Natural killer cell treated with Interleukin-12 subunit alpha and Interleukin-12 subunit beta and Interleukin-15 and Interleukin-18, amount 100 ng/mL, for 72 hours (primary cell): ENCODE measurements at regions not wholly inside any gene's neighbourhood (a gene's known extent, or its start where the extent isn't known, plus 50 kb on each side); places are given as distances from the start of the nearest gene placed in this dataset.
A peak's percentile ranks its signal among the peaks of the same experiment; 100 is the strongest.

ENCODE experiments used
- ATAC-seq, 2 donors: fragments of 150-1000 bp; cut with Tn5 transposase in 1 of 2; sonication (Bioruptor Pico), chemical (Tn5 transposase) in 1 of 2; 2 replicates each; pipeline ENCODE4 v1.10.0; 2021
- DNase-seq: peaks from one replicate; pipeline ENCODE4 v3.0.0; 2022; ENCODE audit warnings: low spot score
- H3K27ac Mint-ChIP-seq, 2 donors: 1 replicate in 1 of 2; 2 replicates in 1 of 2; pipeline ENCODE4 v1.8.0; 2022; ENCODE audit warnings: mixed read lengths in 2 of 2, mild to moderate bottlenecking in 1 of 2, moderate library complexity in 1 of 2
- H3K27me3 Mint-ChIP-seq, 2 donors: 1 replicate in 1 of 2; 2 replicates in 1 of 2; pipeline ENCODE4 v1.8.0; 2022; ENCODE audit warnings: mixed read lengths in 2 of 2
- H3K36me3 Mint-ChIP-seq: one replicate; pipeline ENCODE4 v1.8.0; 2022; ENCODE audit warnings: mixed read lengths
- H3K4me1 Mint-ChIP-seq, 2 donors: 1 replicate in 1 of 2; 2 replicates in 1 of 2; pipeline ENCODE4 v1.8.0; 2022; ENCODE audit warnings: low read depth in 2 of 2, mixed read lengths in 2 of 2, mild to moderate bottlenecking in 1 of 2
- H3K4me3 Mint-ChIP-seq: one replicate; pipeline ENCODE4 v1.8.0; 2022; ENCODE audit warnings: mixed read lengths
- H3K9me3 Mint-ChIP-seq: 2 replicates; pipeline ENCODE4 v1.8.0; 2022; ENCODE audit warnings: mixed read lengths

DNA sequence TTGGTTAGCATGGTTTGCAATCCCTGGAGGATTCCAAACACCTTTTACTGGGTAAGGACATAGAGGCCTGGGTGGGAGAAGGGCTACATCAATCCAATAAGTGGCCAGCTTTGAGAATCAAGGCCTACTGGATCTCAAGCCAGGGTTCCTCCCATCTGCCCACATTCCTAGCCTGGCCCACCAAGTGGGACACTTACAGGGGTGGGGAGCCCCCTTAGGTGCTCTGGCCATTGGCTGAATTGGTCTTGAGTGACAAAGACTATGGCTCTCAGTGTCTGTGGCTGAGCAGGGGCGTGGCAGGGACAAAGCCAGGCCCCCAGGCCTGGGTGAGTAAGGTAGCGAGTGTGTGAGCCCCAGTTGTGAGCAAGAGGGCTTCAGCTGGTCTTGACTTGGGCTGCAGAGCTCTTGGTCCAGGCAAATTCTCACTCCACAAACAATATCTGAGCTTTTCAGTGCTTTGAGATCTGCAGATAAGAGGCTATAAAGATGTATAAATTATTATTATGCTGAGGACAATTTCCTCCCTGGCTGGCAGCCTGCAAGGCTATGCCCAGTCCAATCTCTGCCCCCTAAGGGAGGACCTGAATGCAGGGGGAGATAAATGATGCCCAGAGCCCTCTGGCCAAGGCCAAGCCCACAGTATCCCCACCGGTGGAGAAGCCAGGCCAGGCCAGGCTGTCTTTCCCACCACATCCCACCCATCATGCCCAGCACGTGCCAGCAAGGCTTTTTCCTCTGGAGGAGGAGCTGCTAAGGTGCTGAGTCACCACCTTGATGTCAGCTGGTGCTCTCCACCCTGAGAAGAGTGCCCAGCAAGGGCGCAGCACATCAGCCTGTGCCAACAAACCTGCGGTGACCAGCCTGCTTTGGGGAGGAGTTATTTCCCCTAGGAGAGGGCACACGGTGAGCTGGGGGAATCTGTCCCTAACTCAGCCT is 80.7 kb upstream of the DUSP5 start:
- Mint-ChIP-seq H3K27me3 (no peaks in the 10 kb centered on the region), H3K4me1 (peaks cover 77 to 84% of the 10 kb centered on the region in 2 donors), H3K4me3 (no peak overlapping the region), H3K27ac (peak overlapping the region; percentile 69 to 88), H3K36me3 (peaks cover 4% of the 10 kb centered on the region), H3K9me3 (no peaks in the 10 kb centered on the region)
- ATAC-seq (no peak), DNase-seq (peak; percentile 52)

DNA sequence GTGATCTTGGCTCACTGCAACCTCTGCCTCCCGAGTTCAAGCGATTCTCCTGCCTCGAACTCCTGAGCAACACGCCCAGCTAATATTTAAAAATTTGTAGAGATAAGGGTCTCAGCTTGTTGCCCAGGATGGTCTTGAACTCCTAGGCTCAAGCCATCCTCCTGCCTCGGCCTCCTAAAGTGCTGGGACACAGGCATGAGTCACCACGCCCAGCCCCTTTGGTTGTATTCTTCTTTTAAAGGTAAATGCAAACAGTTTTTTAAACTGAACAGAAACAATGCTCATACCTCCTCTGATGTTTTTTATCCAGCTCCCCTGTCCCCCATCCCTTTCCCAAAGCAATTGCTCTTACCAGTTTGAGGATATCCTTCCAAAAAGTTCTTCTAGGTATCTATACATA is 79.5 kb upstream of the DUSP5 start:
- Mint-ChIP-seq H3K27me3 (no peaks in the 10 kb centered on the region), H3K27ac (peak overlapping the region; percentile 14 to 91), H3K4me3 (no peak overlapping the region), H3K9me3 (no peaks in the 10 kb centered on the region), H3K4me1 (peaks cover 67 to 81% of the 10 kb centered on the region in 2 donors), H3K36me3 (peaks cover 4% of the 10 kb centered on the region)
- ATAC-seq (no peak), DNase-seq (no peak)

DNA sequence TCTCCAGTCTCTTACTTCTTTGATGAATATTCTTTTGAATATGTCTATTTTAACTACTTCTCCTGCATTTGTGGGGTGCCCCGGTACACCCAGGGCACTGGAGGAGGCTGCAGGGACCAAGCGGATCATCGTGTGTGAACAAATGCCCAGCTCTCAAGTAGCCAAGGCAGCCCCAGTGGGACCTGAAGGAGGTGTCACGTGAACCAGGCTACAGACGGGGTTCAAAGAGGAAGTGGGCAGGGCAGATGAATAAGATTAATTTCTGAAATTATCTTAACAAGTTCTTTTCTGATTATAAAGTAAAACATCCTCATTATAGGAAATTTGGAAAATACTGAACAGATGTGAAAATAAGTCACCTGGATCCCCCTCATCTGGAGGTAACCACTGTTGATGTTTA is 78.4 kb upstream of the DUSP5 start:
- H3K4me3 Mint-ChIP-seq: peak overlapping the region; percentile 64
- ATAC-seq (no peak), DNase-seq (no peak)
- H3K36me3 Mint-ChIP-seq: peaks cover 4% of the 10 kb centered on the region
- H3K27ac Mint-ChIP-seq: peak overlapping the region; percentile 89 to 91
- H3K4me1 Mint-ChIP-seq: peaks cover 59 to 78% of the 10 kb centered on the region in 2 donors
- H3K27me3 Mint-ChIP-seq: no peaks in the 10 kb centered on the region
- no peaks in the 10 kb centered on the region for H3K9me3 Mint-ChIP-seq

DNA sequence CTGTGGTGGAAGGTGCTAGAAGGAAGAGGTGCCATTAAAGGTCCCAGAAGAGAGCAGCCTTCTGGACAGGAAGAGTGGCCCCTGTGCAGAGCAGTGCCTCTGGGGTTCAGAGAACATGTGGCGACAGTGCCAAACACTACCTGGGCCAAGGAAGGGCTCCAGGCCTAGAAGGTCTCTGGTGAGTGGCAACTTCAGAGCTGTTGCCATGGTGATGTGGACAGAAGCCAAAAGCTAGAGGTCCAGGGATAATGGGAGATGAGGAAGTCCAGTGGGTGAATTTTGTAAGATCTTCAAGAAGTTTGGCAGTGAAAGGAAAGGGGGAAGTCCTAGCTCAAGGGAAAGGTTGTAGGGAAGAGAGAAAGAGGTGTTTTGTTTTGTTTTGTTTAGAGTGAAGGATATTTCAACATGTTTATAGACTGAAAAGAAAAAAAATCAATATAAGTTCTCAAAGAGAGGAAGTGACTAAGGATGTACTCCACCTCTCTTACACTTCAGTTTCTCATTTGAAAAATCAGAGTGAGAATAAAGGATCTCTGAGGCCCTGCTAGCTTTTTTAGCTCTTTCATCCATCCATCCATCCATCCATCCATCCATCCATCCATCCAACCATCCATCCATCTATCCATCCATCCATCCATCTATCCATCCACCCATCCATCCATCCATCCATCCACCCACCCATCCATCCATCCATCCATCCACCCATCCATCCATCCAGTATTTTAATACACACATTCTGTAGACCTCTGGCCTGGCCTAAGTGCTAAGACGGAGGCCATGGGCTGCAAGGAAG is 77.1 kb upstream of the DUSP5 start:
- peaks cover 4% of the 10 kb centered on the region for H3K36me3 Mint-ChIP-seq
- peak overlapping the region; percentile 64 for H3K4me3 Mint-ChIP-seq
- peak; percentile 69 to 76 for ATAC-seq
- H3K4me1 Mint-ChIP-seq: peaks cover 53 to 68% of the 10 kb centered on the region in 2 donors
- H3K9me3 Mint-ChIP-seq: no peaks in the 10 kb centered on the region
- peak overlapping the region; percentile 89 to 91 for H3K27ac Mint-ChIP-seq
- DNase-seq: peak; percentile 60
- H3K27me3 Mint-ChIP-seq: no peaks in the 10 kb centered on the region

DNA sequence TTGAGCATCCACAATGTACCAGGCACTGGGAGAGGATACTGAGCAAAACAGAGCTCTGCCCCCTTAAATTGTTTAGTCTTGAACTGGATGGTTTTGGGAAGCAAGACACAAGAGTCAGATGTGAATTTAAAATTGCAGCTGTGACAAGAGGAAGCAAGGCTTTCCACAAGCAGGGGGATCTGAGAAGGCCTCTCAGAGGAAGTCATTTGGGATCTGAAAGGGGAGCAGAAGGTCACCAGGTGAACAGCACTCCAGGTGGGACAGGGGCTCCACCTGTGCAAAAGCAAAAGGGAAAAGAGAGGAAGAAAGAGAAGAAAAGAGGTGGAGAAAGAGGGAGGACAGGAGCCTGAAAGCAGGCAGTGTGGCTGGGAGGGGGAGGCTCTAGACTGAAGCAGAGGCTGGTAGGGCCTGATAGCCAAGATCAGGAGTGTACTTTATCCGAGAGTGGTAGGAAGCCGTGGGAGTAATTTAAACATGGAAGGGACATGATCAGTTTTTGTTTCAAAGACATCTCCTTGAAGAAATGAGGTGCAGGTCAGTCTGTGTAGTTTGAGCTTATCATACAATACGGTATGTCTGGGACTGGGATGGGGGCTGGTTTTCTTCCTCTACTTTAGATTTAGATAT is 76.1 kb upstream of the DUSP5 start:
- Mint-ChIP-seq H3K36me3 (peaks cover 4% of the 10 kb centered on the region), H3K27ac (peak overlapping the region; percentile 89 to 91), H3K4me1 (peaks cover 57 to 70% of the 10 kb centered on the region in 2 donors), H3K4me3 (peak overlapping the region; percentile 64), H3K9me3 (no peaks in the 10 kb centered on the region), H3K27me3 (no peaks in the 10 kb centered on the region)
- ATAC-seq: no peak
- peak; percentile 28 for DNase-seq

DNA sequence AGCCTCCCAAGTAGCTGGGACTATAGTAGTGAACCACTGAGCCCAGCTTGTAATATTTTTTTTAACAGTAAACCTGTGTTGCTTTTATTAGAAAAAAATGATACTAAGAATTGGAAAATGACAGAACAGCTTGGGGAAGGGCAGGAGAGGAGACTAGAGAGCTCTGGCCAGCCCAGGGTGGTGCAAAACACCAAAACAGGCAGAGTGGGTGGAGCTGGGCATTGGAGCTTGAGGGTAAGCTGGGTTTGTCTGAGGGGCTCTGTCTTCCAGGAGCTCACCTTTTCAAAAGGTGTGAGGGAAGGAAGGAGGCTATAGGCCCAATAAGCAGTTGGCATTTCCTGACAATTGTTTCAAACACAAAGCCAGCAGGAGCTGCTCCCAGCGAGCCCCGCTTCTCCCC is 75.2 kb upstream of the DUSP5 start:
- Mint-ChIP-seq H3K4me3 (no peak overlapping the region), H3K9me3 (no peaks in the 10 kb centered on the region), H3K4me1 (peaks cover 60 to 74% of the 10 kb centered on the region in 2 donors), H3K27ac (peak overlapping the region; percentile 89 to 91), H3K36me3 (peaks cover 4% of the 10 kb centered on the region), H3K27me3 (no peaks in the 10 kb centered on the region)
- no peak for ATAC-seq
- peak; percentile 41 for DNase-seq

DNA sequence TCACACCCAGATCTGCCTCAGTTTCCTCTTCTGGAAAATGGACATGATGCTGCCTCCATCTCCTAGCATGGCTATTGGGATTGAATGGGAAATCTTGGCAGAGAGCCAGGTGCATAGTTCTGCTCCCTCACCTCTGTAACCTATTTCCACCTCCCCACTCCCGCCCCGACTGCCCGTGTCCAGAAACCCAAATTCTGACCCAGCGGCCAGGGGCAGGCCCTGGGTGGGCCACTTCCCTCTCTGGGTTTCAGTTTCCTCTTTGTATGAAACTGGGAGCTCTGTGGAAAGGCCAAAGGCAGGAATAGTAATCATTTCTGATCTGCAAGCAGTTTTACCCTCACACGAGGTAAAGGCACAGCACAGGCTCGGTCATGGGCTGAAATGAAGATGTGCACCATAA is 74.1 kb upstream of the DUSP5 start:
- Mint-ChIP-seq H3K4me3 (peak overlapping the region; percentile 8), H3K27ac (peak overlapping the region; percentile 89 to 91), H3K36me3 (peaks cover 4% of the 10 kb centered on the region), H3K9me3 (no peaks in the 10 kb centered on the region), H3K27me3 (no peaks in the 10 kb centered on the region), H3K4me1 (peaks cover 64 to 76% of the 10 kb centered on the region in 2 donors)
- DNase-seq (peak; percentile 37), ATAC-seq (no peak)

DNA sequence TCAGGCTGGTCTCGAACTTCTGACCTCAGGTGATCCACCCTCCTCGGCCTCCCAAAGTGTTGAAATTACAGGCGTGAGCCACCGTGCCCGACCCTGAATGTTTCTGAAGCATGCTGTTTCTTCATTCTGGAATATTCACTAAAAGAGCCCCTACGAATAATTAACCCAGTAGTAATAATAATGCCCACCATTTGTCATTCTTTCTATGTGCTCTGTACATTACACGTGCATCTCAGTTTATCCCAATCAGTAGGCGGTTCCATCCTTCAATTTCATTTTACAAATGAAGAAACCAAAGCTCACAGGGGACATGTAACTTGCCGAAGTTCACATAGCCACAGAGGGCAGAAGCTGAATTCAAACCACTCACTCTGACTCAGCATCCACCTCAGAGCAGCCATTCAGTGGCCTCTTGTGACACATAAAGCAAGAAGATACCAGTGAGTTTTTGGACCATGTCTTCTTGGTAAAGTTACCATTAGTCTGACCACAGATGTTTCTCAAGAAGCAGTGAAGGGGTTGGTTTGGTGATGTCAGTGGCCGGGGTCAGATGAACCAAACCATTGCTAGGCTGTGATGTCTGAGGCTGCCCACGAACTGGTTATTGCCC is 71.9 kb upstream of the DUSP5 start:
- peak; percentile 89 for DNase-seq
- Mint-ChIP-seq H3K27ac (peak overlapping the region; percentile 89 to 91), H3K36me3 (peaks cover 4% of the 10 kb centered on the region), H3K4me1 (peaks cover 63 to 73% of the 10 kb centered on the region in 2 donors), H3K9me3 (no peaks in the 10 kb centered on the region), H3K27me3 (no peaks in the 10 kb centered on the region), H3K4me3 (peak overlapping the region; percentile 80)
- ATAC-seq: peak; percentile 96 to 97

DNA sequence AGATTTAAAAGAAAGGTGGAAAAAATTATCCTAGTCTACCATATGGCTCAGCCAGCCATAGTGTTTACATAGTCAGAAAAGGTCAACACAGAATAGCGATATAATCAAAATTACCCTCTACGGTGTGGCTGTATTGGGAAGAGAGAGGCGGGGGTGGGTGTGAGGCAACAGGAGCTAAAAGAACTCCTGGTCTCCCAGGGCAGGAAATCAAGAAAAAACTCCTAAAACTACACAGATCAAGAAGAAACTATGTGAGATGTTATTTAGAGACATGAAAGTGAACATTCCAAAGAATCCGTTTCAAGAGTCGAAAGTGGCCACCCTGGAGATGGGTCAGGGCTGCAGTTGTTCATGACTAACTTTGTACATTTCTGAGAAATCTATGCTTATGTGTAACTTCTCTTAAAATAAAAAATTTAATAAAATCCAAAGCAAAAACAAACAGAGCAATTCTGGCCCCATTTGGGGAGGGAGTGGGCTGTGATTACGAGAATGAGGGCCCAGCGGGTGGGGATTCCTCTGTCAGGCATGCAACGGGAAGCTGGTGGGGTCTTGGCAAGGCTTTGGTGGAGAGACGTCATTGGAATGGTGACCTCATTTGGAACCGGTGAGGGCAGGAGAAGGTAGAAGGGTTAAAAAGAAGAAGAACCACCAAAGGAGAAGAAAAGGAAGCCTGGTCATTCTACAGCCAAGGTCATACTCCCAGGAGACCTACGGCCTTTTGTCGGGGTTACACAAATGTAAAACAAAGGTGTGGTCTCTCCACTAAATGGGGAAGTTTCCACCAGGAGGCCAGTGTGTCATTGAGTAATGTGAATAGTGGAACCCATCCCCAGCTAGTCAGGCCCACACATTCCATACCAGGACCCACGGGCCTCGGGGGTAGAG is 71.2 kb upstream of the DUSP5 start:
- Mint-ChIP-seq H3K4me3 (peak overlapping the region; percentile 80), H3K27ac (peak overlapping the region; percentile 89 to 91), H3K4me1 (peaks cover 60 to 69% of the 10 kb centered on the region in 2 donors), H3K36me3 (peaks cover under 1% of the 10 kb centered on the region), H3K9me3 (no peaks in the 10 kb centered on the region), H3K27me3 (no peaks in the 10 kb centered on the region)
- no peak for DNase-seq
- no peak for ATAC-seq

DNA sequence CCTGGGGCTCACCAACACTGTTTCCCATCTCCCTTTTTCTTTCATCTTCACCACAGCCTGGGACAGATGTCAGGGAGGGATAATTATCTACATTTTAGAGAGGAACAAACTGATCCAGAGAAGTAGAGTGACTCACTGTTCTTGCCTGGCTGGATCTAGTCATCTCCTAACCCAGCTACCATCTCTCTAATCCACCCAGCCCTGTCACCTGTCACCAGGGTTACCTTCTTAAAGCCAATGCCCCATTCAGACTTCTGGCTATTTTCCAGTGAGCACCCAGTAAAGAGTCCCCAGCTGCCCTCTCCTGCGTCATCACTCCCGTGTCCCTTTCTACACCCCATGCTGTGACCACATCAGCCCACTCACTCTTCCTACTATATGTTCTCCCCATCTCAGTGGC is 68.4 kb upstream of the DUSP5 start:
- Mint-ChIP-seq H3K36me3 (no peaks in the 10 kb centered on the region), H3K27ac (peak overlapping the region; percentile 89 to 91), H3K27me3 (no peaks in the 10 kb centered on the region), H3K9me3 (no peaks in the 10 kb centered on the region), H3K4me3 (peak overlapping the region; percentile 22), H3K4me1 (peaks cover 62 to 69% of the 10 kb centered on the region in 2 donors)
- ATAC-seq (no peak), DNase-seq (no peak)

DNA sequence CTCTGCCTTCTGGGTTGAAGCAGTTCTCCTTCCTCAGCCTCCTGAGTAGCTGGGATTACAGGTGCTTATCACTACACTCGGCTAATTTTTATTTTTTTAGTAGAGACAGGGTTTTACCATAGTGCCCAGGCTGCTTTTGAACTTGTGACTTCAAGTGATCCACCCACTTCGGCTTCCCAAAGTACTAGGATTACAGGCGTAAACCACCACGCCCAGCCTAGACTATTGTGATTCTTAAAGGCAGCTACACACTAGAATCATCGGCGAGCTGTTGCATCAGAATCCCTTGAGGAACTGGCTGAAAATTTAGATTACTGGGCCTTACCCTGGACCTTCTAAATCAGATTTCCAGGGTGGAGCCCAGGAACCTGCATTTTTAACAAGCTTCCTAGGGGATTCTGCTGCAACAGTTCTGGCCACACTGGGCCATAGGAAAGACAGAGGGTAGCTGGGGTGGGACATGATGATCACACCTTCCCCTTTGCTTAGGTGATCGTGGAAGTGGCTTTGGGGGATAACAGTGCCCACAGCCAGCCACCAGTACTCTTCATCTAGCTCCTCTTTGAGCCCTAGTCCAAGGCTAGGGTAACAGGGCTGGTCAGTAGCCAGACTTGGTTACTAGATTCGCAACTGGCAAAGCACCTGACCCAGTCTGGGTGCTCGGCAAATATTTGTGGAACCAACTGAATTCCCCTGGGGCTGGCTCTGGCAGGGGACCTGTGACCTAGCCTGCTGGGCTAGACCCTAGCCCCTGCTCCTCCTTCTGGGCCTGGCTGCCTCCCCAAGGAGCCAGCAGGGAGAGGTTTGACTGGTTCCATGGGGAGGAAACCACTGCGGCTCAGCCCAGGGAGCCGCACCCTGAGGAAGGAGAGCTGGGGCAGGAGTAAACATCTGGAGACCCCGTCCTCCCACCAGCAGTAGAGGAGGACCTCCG is 67.1 kb upstream of the DUSP5 start:
- H3K27me3 Mint-ChIP-seq: no peaks in the 10 kb centered on the region
- H3K4me3 Mint-ChIP-seq: no peak overlapping the region

DNA sequence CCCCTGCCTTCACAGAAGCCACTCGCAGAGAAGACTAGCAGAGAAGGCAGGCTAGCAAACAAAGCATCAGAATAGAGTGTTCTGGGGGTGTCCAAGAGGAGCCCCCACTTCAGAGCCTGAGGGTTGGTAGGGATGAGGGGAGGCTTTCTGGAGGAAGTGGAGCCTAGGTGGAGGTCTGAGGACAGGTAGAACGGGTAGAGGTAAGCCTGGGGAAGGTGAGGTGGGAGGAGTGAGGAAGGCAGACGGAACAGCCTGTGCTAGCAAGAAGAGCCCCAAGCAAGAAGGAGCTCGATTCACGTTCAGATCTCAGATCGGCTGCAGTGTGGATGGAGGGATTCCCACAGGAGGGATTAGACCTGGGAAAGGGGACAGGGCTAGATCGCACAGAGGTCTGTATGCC is 66.0 kb upstream of the DUSP5 start:
- Mint-ChIP-seq H3K4me3 (peak overlapping the region; percentile 49), H3K36me3 (no peaks in the 10 kb centered on the region), H3K9me3 (no peaks in the 10 kb centered on the region), H3K27me3 (no peaks in the 10 kb centered on the region), H3K4me1 (peaks cover 48 to 53% of the 10 kb centered on the region in 2 donors), H3K27ac (peak overlapping the region; percentile 24 to 61)
- ATAC-seq (no peak), DNase-seq (no peak)

More for the DNA sequence above, 67.1 kb upstream of the DUSP5 start:
- Mint-ChIP-seq H3K9me3 (no peaks in the 10 kb centered on the region), H3K4me1 (peaks cover 58 to 63% of the 10 kb centered on the region in 2 donors), H3K27ac (peak overlapping the region; percentile 89 to 91), H3K36me3 (no peaks in the 10 kb centered on the region)
- ATAC-seq (no peak), DNase-seq (no peak)
